ENCODE measurements at regions not wholly inside any gene's neighbourhood (a gene's known extent, or its start where the extent isn't known, plus 50 kb on each side); places are given as distances from the start of the nearest gene placed in this dataset.

DNA sequence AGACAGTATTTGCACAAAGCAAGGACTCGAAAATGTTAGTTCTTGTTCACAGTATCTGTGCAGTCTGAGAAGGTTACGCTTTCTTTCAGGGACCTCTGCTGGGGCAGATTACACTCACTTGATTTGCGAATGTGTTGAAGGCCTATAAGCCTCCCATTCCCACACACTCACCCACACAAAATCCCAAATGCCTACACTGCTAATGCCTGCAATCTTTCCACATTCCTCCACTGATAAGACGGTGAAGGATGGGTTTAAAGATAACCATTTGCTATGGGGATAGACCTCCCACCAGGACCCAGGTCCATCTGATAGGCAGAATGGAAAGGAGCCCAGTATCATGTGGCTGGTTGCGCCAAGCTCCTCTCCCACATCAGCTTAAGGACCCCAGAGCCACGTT, 394.9 kb upstream of the SALL1 start:
- H3F3A ChIP-seq (replicated peaks; ENCODE audit: low read depth) = no peaks in the 10 kb centered on the region
- H3K27ac ChIP-seq (ENCODE audit: low read depth) = no peak overlapping the region
- H3K4me3 ChIP-seq = no peak overlapping the region
- Mint-ChIP-seq H3K27ac (0 out of 2 replicates have a peak overlapping the region, but pooled peaks have one; percentile 41), H3K4me1 (peaks cover 45% of the 10 kb centered on the region), H3K36me3 (ENCODE audit: low read depth) (no peaks in the 10 kb centered on the region), H3K27me3 (ENCODE audit: insufficient read depth, low read depth, poor library complexity) (peaks cover 13% of the 10 kb centered on the region), H3K4me3 (no peak overlapping the region), H3K9me3 (no peaks in the 10 kb centered on the region)
- H3K4me2 ChIP-seq = no peak overlapping the region
- H4K20me1 ChIP-seq (replicated peaks; ENCODE audit: insufficient read depth) = no peaks in the 10 kb centered on the region
- ATAC-seq (no peak), DNase-seq (ENCODE audit: low spot score) (no peak)
- no peaks in the 10 kb centered on the region for H3K27me3 ChIP-seq (ENCODE audit: insufficient read depth)
- H3K79me2 ChIP-seq (replicated peaks; ENCODE audit: insufficient read depth) = no peaks in the 10 kb centered on the region
- no peak overlapping the region for H2AFZ ChIP-seq
- H3K36me3 ChIP-seq (ENCODE audit: insufficient read depth) = no peaks in the 10 kb centered on the region
- peaks cover 38% of the 10 kb centered on the region for H3K4me1 ChIP-seq (ENCODE audit: insufficient read depth)
- H3K9me2 ChIP-seq (ENCODE audit: insufficient read depth) = peaks cover 3% of the 10 kb centered on the region; the same call in 1 of the 2 replicates
- TF ChIP-seq STAT1 (IDR thresholded peaks at IDR 0.05; ENCODE audit: unreplicated experiment) (no peak), NANOG (IDR thresholded peaks at IDR 0.05; ENCODE audit: borderline replicate concordance) (no peak), EZH2 (IDR thresholded peaks at IDR 0.05; ENCODE audit: low read depth, unreplicated experiment) (no peak), EZH2phosphoT487 (IDR thresholded peaks at IDR 0.05; ENCODE audit: unreplicated experiment) (no peak), CREB1 (CRISPR knock-in tag; IDR thresholded peaks at IDR 0.05; ENCODE audit: low read depth) (no peak), JUNB (IDR thresholded peaks at IDR 0.05; ENCODE audit: unreplicated experiment) (no peak), POLR2AphosphoS5 (IDR thresholded peaks at IDR 0.05; ENCODE audit: low read depth) (no peak), ZNF331 (CRISPR knock-in tag; IDR thresholded peaks at IDR 0.05; ENCODE audit: low read depth) (no peak), ZNF114 (CRISPR knock-in tag; IDR thresholded peaks at IDR 0.05) (no peak)
- TF ChIP-seq, protein P1, sequence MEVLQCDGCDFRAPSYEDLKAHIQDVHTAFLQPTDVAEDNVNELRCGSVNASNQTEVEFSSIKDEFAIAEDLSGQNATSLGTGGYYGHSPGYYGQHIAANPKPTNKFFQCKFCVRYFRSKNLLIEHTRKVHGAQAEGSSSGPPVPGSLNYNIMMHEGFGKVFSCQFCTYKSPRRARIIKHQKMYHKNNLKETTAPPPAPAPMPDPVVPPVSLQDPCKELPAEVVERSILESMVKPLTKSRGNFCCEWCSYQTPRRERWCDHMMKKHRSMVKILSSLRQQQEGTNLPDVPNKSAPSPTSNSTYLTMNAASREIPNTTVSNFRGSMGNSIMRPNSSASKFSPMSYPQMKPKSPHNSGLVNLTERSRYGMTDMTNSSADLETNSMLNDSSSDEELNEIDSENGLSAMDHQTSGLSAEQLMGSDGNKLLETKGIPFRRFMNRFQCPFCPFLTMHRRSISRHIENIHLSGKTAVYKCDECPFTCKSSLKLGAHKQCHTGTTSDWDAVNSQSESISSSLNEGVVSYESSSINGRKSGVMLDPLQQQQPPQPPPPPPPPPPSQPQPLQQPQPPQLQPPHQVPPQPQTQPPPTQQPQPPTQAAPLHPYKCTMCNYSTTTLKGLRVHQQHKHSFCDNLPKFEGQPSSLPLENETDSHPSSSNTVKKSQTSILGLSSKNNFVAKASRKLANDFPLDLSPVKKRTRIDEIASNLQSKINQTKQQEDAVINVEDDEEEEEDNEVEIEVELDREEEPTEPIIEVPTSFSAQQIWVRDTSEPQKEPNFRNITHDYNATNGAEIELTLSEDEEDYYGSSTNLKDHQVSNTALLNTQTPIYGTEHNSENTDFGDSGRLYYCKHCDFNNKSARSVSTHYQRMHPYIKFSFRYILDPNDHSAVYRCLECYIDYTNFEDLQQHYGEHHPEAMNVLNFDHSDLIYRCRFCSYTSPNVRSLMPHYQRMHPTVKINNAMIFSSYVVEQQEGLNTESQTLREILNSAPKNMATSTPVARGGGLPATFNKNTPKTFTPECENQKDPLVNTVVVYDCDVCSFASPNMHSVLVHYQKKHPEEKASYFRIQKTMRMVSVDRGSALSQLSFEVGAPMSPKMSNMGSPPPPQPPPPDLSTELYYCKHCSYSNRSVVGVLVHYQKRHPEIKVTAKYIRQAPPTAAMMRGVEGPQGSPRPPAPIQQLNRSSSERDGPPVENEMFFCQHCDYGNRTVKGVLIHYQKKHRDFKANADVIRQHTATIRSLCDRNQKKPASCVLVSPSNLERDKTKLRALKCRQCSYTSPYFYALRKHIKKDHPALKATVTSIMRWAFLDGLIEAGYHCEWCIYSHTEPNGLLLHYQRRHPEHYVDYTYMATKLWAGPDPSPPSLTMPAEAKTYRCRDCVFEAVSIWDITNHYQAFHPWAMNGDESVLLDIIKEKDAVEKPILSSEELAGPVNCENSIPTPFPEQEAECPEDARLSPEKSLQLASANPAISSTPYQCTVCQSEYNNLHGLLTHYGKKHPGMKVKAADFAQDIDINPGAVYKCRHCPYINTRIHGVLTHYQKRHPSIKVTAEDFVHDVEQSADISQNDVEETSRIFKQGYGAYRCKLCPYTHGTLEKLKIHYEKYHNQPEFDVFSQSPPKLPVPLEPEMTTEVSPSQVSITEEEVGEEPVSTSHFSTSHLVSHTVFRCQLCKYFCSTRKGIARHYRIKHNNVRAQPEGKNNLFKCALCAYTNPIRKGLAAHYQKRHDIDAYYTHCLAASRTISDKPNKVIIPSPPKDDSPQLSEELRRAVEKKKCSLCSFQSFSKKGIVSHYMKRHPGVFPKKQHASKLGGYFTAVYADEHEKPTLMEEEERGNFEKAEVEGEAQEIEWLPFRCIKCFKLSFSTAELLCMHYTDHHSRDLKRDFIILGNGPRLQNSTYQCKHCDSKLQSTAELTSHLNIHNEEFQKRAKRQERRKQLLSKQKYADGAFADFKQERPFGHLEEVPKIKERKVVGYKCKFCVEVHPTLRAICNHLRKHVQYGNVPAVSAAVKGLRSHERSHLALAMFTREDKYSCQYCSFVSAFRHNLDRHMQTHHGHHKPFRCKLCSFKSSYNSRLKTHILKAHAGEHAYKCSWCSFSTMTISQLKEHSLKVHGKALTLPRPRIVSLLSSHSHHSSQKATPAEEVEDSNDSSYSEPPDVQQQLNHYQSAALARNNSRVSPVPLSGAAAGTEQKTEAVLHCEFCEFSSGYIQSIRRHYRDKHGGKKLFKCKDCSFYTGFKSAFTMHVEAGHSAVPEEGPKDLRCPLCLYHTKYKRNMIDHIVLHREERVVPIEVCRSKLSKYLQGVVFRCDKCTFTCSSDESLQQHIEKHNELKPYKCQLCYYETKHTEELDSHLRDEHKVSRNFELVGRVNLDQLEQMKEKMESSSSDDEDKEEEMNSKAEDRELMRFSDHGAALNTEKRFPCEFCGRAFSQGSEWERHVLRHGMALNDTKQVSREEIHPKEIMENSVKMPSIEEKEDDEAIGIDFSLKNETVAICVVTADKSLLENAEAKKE (CRISPR knock-in tag; IDR thresholded peaks at IDR 0.05) = no peak
- TF ChIP-seq, protein P2, sequence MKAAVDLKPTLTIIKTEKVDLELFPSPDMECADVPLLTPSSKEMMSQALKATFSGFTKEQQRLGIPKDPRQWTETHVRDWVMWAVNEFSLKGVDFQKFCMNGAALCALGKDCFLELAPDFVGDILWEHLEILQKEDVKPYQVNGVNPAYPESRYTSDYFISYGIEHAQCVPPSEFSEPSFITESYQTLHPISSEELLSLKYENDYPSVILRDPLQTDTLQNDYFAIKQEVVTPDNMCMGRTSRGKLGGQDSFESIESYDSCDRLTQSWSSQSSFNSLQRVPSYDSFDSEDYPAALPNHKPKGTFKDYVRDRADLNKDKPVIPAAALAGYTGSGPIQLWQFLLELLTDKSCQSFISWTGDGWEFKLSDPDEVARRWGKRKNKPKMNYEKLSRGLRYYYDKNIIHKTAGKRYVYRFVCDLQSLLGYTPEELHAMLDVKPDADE (IDR thresholded peaks at IDR 0.05) = no peak
- TF ChIP-seq, protein P3, sequence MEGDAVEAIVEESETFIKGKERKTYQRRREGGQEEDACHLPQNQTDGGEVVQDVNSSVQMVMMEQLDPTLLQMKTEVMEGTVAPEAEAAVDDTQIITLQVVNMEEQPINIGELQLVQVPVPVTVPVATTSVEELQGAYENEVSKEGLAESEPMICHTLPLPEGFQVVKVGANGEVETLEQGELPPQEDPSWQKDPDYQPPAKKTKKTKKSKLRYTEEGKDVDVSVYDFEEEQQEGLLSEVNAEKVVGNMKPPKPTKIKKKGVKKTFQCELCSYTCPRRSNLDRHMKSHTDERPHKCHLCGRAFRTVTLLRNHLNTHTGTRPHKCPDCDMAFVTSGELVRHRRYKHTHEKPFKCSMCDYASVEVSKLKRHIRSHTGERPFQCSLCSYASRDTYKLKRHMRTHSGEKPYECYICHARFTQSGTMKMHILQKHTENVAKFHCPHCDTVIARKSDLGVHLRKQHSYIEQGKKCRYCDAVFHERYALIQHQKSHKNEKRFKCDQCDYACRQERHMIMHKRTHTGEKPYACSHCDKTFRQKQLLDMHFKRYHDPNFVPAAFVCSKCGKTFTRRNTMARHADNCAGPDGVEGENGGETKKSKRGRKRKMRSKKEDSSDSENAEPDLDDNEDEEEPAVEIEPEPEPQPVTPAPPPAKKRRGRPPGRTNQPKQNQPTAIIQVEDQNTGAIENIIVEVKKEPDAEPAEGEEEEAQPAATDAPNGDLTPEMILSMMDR (conservative IDR thresholded peaks at IDR 0.05; ENCODE audit: low read depth in 2 of 2) = no peak
- TF ChIP-seq, protein P4, sequence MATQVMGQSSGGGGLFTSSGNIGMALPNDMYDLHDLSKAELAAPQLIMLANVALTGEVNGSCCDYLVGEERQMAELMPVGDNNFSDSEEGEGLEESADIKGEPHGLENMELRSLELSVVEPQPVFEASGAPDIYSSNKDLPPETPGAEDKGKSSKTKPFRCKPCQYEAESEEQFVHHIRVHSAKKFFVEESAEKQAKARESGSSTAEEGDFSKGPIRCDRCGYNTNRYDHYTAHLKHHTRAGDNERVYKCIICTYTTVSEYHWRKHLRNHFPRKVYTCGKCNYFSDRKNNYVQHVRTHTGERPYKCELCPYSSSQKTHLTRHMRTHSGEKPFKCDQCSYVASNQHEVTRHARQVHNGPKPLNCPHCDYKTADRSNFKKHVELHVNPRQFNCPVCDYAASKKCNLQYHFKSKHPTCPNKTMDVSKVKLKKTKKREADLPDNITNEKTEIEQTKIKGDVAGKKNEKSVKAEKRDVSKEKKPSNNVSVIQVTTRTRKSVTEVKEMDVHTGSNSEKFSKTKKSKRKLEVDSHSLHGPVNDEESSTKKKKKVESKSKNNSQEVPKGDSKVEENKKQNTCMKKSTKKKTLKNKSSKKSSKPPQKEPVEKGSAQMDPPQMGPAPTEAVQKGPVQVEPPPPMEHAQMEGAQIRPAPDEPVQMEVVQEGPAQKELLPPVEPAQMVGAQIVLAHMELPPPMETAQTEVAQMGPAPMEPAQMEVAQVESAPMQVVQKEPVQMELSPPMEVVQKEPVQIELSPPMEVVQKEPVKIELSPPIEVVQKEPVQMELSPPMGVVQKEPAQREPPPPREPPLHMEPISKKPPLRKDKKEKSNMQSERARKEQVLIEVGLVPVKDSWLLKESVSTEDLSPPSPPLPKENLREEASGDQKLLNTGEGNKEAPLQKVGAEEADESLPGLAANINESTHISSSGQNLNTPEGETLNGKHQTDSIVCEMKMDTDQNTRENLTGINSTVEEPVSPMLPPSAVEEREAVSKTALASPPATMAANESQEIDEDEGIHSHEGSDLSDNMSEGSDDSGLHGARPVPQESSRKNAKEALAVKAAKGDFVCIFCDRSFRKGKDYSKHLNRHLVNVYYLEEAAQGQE (IDR thresholded peaks at IDR 0.05; ENCODE audit: unreplicated experiment) = no peak
